ENCODE measurements at regions not wholly inside any gene's neighbourhood (a gene's known extent, or its start where the extent isn't known, plus 50 kb on each side); places are given as distances from the start of the nearest gene placed in this dataset.
A peak's percentile ranks its signal among the peaks of the same experiment; 100 is the strongest.

DNA sequence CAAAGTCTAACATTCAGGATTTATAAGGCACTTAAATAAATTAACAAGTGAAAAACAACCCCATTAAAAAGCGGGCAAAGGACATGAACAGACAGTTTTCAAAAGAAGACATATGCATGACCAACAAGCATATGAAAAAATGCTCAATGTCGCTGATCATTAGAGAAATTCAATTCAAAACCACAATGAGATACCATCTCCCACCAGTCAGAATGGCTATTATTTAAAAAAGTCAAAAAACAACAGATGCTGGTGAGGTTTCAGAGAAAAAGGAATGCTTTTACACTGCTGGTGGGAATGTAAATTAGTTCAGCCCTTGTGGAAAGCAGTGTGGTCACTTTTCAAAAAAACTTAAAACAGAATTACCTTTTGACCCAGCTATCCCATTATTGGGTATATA, 60.7 kb upstream of the BDKRB2 start:
- ChIA-PET CTCF (no interaction called here), POLR2A (ENCODE audit: low non-redundant PET) (no interaction called here)
- H3K27ac ChIP-seq, result no peak overlapping the region
- no peak for TF ChIP-seq CTCF (conservative IDR thresholded peaks at IDR 0.05; ENCODE audit: low read depth)
- DNase-seq (ENCODE audit: low spot score), result no peak

- no peak for DNase-seq (ENCODE audit: low spot score)
- CTCF ChIA-PET, result interaction anchor here (0.6 kb wide), 1 partner anchor 1596 kb away, joined by 3 read pairs; no protein-coding TSS in a partner anchor
- POLR2A ChIA-PET (ENCODE audit: low non-redundant PET), result no interaction called here
- no peak for TF ChIP-seq CTCF (conservative IDR thresholded peaks at IDR 0.05; ENCODE audit: low read depth)
- no peak overlapping the region for H3K27ac ChIP-seq
Measured at GRCh38 chr14:96145116-96145864, 59.3 kb upstream of the BDKRB2 start.

DNA sequence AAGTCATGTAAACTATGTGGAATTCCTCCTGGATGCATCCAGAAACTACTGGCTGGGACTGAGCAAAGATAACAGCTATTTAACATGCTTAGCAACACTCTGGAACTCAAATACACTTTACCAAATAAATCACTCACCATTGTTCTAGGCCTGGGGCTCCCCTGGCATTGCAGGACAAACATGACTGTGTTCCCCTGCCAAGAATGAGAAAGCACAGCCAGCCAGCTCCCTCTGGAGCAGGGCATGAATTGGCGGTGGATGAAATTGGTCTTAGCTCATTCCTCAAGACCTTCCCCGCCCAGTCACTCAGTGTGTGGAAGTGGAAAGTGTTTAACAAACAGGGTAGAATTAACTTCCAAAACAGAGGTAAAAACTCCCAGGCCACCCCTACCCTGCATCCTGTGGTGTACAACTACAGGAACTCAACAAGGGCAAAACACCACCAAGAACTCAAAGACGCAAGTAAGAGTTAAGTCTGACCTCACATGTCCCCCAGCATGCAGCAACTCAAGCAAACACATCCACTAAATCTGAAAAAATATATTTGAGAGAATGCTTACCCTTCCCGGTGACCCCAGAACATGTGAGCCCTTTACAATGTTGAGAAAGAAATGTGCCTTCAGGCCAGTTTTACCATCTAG, 58.4 kb upstream of the BDKRB2 start:
- TF ChIP-seq CTCF (conservative IDR thresholded peaks at IDR 0.05; ENCODE audit: low read depth), result no peak
- ChIA-PET CTCF (interaction anchor here (0.6 to 0.8 kb wide), 3 partner anchors 46 to 1597 kb away, joined by 3 read pairs; no protein-coding TSS in a partner anchor), POLR2A (ENCODE audit: low non-redundant PET) (no interaction called here)
- peak overlapping the region; percentile 42; the same call in 1 of the 2 replicates for H3K27ac ChIP-seq
- no peak for DNase-seq (ENCODE audit: low spot score)

DNA sequence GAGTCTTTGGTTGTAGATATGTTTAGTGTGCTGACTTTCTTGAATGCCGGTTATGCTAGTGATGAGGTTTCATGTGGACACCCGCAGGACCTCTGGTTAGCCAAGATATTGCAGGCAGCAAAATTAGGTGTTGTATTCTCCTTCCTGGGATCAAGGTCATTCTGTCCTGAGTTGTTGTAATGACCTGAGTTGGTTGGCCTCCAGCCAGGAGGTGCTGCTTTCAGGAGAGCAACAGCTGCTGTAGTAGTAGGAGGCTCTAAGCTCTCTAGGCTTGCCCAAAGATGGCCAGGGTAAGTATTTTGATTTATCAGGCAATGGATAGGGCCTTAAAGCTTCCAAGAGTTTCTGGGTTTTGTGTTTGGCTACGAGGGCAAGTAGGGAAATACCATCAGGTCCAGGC, 56.0 kb upstream of the BDKRB2 start:
- POLR2A ChIA-PET (ENCODE audit: low non-redundant PET), result no interaction called here
- H3K27ac ChIP-seq, result no peak overlapping the region
- no peak for TF ChIP-seq CTCF (conservative IDR thresholded peaks at IDR 0.05; ENCODE audit: low read depth)
- CTCF ChIA-PET, result interaction anchor here (0.6 to 0.7 kb wide), 2 partner anchors 211 to 607 kb away, joined by 4 read pairs; no protein-coding TSS in a partner anchor
- no peak for DNase-seq (ENCODE audit: low spot score)

DNA sequence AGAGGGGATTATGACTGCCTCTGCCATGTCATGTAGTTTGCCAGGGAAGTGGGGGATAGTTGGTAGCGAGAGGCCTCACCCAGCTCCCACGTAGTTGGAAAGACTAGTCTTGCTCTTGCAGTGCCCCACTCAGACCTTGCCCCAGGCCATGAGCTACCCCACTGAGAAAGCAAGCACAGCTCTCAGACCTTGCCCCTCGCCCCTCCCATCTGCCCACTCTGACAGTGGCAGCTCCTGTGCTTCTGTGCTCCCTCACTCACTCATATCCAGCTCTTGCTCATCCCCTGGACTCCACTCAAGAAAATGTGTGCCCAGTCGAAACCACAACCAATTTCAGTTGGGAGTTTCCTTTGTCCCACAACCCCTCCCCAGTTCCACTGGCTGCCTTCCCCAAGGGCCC, 55.5 kb upstream of the BDKRB2 start:
- H3K27ac ChIP-seq, result no peak overlapping the region
- POLR2A ChIA-PET (ENCODE audit: low non-redundant PET), result no interaction called here
- no peak for DNase-seq (ENCODE audit: low spot score)
- TF ChIP-seq CTCF (conservative IDR thresholded peaks at IDR 0.05; ENCODE audit: low read depth), result no peak
- CTCF ChIA-PET, result interaction anchor here (0.6 kb wide), 1 partner anchor 607 kb away, joined by 4 read pairs; no protein-coding TSS in a partner anchor

- ChIA-PET CTCF (no interaction called here), POLR2A (ENCODE audit: low non-redundant PET) (no interaction called here)
- no peak for TF ChIP-seq CTCF (conservative IDR thresholded peaks at IDR 0.05; ENCODE audit: low read depth)
- DNase-seq (ENCODE audit: low spot score), result no peak
- H3K27ac ChIP-seq, result no peak overlapping the region
Measured at GRCh38 chr14:96150214-96150613, 54.4 kb upstream of the BDKRB2 start.

Data from RWPE1 (cell line).